Endodermal cell (in vitro differentiated cells): ENCODE measurements at regions not wholly inside any gene's neighbourhood (a gene's known extent, or its start where the extent isn't known, plus 50 kb on each side); places are given as distances from the start of the nearest gene placed in this dataset.

Experiments
- DNase-seq: peaks from one replicate; pipeline ENCODE4 v3.0.0-alpha.2; 2017
- H3K27ac ChIP-seq: 2 replicates; pipeline ENCODE4 v1.5.1; 2013; ENCODE audit warnings: mild to moderate bottlenecking, low read depth, low read length, moderate library complexity
- H3K27me3 ChIP-seq: 2 replicates; pipeline ENCODE4 v1.6.1; 2013; ENCODE audit warnings: mild to moderate bottlenecking, low read length, moderate library complexity; ENCODE audit not compliant: insufficient read depth, control insufficient read depth, poor library complexity, severe bottlenecking
- H3K36me3 ChIP-seq: 2 replicates; pipeline ENCODE4 v1.7.0; 2013; ENCODE audit warnings: mild to moderate bottlenecking, low read length, moderate library complexity; ENCODE audit not compliant: control insufficient read depth, insufficient read depth
- H3K4me1 ChIP-seq: one replicate; pipeline ENCODE4 v1.7.0; 2013; ENCODE audit warnings: low read length; ENCODE audit not compliant: control insufficient read depth, insufficient read depth
- H3K4me3 ChIP-seq: 2 replicates; pipeline ENCODE4 v1.5.1; 2013; ENCODE audit warnings: mild to moderate bottlenecking, low read length, moderate library complexity
- H3K9ac ChIP-seq: 2 replicates; pipeline ENCODE4 v1.6.1; 2013; ENCODE audit warnings: mild to moderate bottlenecking, low read length, moderate library complexity; ENCODE audit not compliant: poor library complexity, severe bottlenecking; ENCODE audit errors: extremely low read depth
- H3K9me3 ChIP-seq: 2 replicates; pipeline ENCODE4 v1.6.1; 2013; ENCODE audit warnings: mild to moderate bottlenecking, low read length, moderate library complexity; ENCODE audit not compliant: control insufficient read depth
- H3K27ac Mint-ChIP-seq: 2 replicates; pipeline ENCODE4 v1.8.0; 2020; ENCODE audit warnings: mixed read lengths
- H3K27me3 Mint-ChIP-seq: 2 replicates; pipeline ENCODE4 v1.8.0; 2021; ENCODE audit warnings: mild to moderate bottlenecking, mixed read lengths; ENCODE audit not compliant: insufficient read depth
- H3K36me3 Mint-ChIP-seq: 2 replicates; pipeline ENCODE4 v1.8.0; 2020; ENCODE audit warnings: low read depth, mixed read lengths
- H3K4me1 Mint-ChIP-seq: 2 replicates; pipeline ENCODE4 v1.8.0; 2020; ENCODE audit warnings: mixed read lengths
- H3K4me3 Mint-ChIP-seq: 2 replicates; pipeline ENCODE4 v1.8.0; 2020; ENCODE audit warnings: mild to moderate bottlenecking, moderate library complexity, mixed read lengths
- H3K9me3 Mint-ChIP-seq: 2 replicates; pipeline ENCODE4 v1.8.0; 2020; ENCODE audit warnings: mild to moderate bottlenecking, mixed read lengths
- CTCF ChIP-seq: fragments of 200-600 bp; sonication (generic); conservative IDR thresholded peaks from 2 replicates; pipeline ENCODE4 v1.5.0; 2021; ENCODE audit warnings: antibody characterized with exemption, mild to moderate bottlenecking
- WGBS, 2 experiments: methylation state at CpG; one replicate each; pipeline versions ENCODE4 v1.1.5 to v1.1.7; 2013; ENCODE audit warnings: missing lambda C conversion rate in 2 of 2, mixed read lengths in 1 of 2; ENCODE audit not compliant: insufficient coverage in 1 of 2, insufficient read length in 1 of 2; 5-methylcytosine and 5-hydroxymethylcytosine counted together

DNA sequence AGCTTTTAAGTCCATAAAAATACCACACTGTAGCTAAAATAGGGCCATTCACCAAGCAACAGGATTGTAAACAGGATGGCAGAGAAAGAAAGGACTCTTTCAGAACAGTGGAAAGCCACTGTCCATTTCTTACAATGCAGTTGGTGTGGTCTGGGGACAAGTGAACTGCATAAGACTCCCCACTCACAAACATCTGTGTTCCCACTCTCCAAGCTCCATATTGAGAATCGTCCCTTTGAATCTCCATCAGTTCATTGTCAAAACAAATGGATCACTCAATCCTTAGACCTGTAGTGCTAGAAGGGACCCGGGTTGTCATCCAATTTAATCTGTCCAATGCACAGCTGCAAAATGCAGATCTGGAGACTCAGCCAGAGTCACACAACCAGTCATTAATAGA lies 347.4 kb upstream of the KLHL29 start:
- Histone ChIP-seq H3K9ac (no peak overlapping the region), H3K27ac (no peak overlapping the region), H3K36me3 (no peaks in the 10 kb centered on the region), H3K4me3 (no peak overlapping the region), H3K4me1 (no peaks in the 10 kb centered on the region), H3K9me3 (peaks cover 7% of the 10 kb centered on the region), H3K27me3 (peaks cover 43% of the 10 kb centered on the region)
- peaks cover 9% of the 10 kb centered on the region for H3K4me1 Mint-ChIP-seq
- 96 to 100% methylated on average over 1 to 2 of the region's 2 CpGs for WGBS, 2 experiments
- no peak overlapping the region for H3K27ac Mint-ChIP-seq
- no peaks in the 10 kb centered on the region for H3K36me3 Mint-ChIP-seq
- no peak for TF ChIP-seq CTCF
- H3K9me3 Mint-ChIP-seq = no peaks in the 10 kb centered on the region
- peaks cover 86% of the 10 kb centered on the region for H3K27me3 Mint-ChIP-seq
- DNase-seq = no peak
- no peak overlapping the region for H3K4me3 Mint-ChIP-seq

- H3K4me1 ChIP-seq = no peaks in the 10 kb centered on the region
- H3K36me3 Mint-ChIP-seq = no peaks in the 10 kb centered on the region
- peaks cover 64% of the 10 kb centered on the region for H3K27me3 Mint-ChIP-seq
- H3K9me3 Mint-ChIP-seq = peaks cover 3% of the 10 kb centered on the region
- peaks cover 27% of the 10 kb centered on the region for H3K27me3 ChIP-seq
- no peaks in the 10 kb centered on the region for H3K9me3 ChIP-seq
- 83 to 100% methylated on average over 1 of the region's 1 CpG for WGBS, 2 experiments
- H3K4me3 Mint-ChIP-seq = no peak overlapping the region
- H3K4me1 Mint-ChIP-seq = no peaks in the 10 kb centered on the region
- no peaks in the 10 kb centered on the region for H3K36me3 ChIP-seq
- no peak overlapping the region for H3K9ac ChIP-seq
- H3K27ac ChIP-seq = no peak overlapping the region
- TF ChIP-seq CTCF = no peak
- H3K4me3 ChIP-seq = no peak overlapping the region
- DNase-seq = no peak
- no peak overlapping the region for H3K27ac Mint-ChIP-seq
These were observed 343.5 kb upstream of the KLHL29 start for GRCh38 chr2:23041443-23041842.

GRCh38 chr2:23042216-23042906 lies 342.6 kb upstream of the KLHL29 start:
- H3K9ac ChIP-seq = no peak overlapping the region
- no peak overlapping the region for H3K4me3 ChIP-seq
- no peak for DNase-seq
- no peaks in the 10 kb centered on the region for H3K9me3 ChIP-seq
- no peak for TF ChIP-seq CTCF
- peaks cover 17% of the 10 kb centered on the region for H3K27me3 ChIP-seq
- no peaks in the 10 kb centered on the region for H3K4me1 ChIP-seq
- Mint-ChIP-seq H3K27me3 (peaks cover 54% of the 10 kb centered on the region), H3K4me3 (no peak overlapping the region), H3K4me1 (no peaks in the 10 kb centered on the region), H3K27ac (no peak overlapping the region), H3K9me3 (peaks cover 3% of the 10 kb centered on the region), H3K36me3 (no peaks in the 10 kb centered on the region)
- H3K36me3 ChIP-seq = no peaks in the 10 kb centered on the region
- H3K27ac ChIP-seq = no peak overlapping the region
- 89% methylated on average over 5 to 7 of the region's 7 CpGs for WGBS, 2 experiments
